ENCODE measurements at regions not wholly inside any gene's neighbourhood (a gene's known extent, or its start where the extent isn't known, plus 50 kb on each side); places are given as distances from the start of the nearest gene placed in this dataset.
"Not testable (repeated sequence)": the region's sequence is repeated elsewhere in the genome, so short reads cannot be mapped to it uniquely, and the experiment has no call there.

- no peak for DNase-seq (ENCODE audit: low read depth)
Measured at GRCh38 chr18:62629031-62629430, 86.3 kb upstream of the PHLPP1 start.

DNA sequence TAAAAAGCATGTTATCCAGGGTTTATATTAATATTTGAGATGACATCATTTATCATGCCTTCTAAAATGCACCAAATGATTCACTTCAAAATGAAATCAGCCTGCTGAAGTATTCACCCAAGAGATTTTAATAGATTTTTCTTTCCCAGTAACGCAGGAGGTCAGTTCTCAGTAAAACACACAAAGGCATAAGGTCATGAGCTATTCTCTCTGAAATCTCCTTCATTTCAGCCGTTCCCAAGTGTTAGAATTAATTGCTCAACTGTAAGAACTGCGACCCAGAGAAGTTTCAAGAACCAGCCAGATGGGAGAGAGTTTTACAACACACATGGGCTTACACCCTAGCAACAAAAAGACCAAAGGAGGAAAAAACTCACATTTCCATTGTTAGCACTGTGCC lies 84.2 kb upstream of the PHLPP1 start:
- DNase-seq (ENCODE audit: low read depth) = no peak

DNA sequence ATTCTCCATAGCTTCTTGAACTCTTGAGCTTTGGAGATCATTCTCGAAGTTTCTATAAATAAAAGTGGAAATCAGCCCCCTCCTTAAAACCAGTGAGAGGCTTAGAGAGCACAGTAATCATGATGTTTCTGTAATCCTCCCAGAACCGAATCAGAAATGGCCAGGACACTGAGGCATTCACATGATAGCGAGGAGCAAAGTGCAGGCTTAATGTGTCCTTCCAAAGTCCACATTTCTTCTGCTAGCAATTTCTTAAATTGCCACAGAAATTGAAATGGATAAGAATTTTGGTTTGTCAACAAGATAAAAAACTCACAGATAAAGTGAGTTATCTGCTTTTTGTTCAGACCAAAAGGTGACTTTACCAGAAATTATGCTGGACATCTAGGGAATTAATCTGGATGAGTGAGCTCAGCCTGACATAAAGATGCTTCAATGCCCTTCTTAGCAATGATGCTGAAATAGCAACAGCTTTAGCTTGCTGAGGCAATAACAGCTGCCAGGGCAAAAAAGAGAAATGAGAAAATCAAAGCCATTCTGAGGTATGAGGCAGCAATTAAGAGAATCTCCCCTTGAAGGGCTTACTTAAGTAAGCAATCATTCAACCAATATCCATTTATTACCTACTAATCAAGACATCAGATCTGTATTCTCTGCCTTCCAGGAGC lies 82.4 kb upstream of the PHLPP1 start:
- DNase-seq (ENCODE audit: low read depth) = no peak

DNA sequence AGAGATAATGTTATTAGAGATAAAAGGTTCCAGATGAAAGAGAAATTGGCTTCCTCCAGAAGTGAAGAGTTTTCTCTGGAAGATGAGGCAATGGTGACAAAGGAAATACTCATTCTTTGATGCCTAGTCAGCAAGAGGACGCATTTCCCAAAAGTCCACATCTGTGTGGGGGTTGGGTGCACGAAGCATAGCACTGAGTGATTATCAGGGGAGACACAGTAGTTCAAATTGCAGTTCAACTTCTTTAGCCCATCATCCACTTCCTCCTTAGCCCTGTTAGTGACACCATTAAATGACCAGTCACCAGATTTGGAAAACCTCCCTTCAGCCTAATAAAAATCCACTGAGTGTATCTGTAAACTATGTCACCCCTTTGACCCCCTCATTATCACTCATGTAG lies 80.9 kb upstream of the PHLPP1 start:
- DNase-seq (ENCODE audit: low read depth) = no peak

DNA sequence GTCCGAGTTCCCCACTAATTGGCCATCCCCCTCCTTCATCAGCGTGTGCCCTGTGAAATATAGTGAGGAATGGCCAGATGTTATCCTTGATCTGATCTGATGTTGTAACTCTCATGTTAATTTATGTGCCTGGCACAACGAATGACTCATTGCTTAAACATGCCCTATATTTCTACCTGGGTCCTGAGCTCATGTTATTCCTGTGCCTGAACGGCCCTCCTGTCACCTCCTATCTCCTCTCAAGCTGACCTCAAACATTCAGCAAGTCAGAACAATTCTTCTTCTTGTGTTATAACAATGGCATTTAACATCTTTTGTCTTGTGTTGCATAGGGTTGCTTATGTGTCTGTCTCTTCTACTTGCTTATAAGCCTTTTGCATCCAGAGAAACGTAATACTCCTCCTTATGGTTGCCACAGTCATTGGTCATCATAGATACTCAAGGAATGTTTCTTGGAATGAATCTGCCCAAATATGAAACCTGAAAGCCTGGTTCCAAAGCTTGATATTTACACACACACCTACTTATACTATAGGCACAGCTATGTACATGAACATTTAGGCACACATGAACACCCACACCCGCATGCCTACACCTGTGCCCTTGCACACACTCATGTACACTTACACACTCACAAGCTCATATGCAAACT lies 80.2 kb upstream of the PHLPP1 start:
- DNase-seq (ENCODE audit: low read depth) = no peak

DNA sequence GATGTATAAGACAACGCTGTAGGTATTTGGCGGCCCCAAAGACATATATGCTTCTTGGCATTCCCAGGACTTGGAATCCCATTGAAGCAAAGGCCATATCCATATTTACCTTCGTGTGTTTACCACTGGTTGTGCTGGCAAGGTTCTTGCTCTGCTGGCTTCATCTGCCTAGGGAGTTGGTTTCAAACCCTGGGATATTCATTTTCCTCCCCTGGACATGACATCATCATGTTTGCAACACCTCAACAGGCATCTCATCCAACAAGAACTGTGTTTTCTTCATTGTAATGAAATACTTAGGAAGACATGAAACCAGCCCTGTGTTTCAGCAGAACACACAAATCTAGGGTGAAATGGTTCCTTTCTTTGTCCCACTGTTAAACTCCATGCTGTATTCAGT lies 77.9 kb upstream of the PHLPP1 start:
- no peak for DNase-seq (ENCODE audit: low read depth)

DNA sequence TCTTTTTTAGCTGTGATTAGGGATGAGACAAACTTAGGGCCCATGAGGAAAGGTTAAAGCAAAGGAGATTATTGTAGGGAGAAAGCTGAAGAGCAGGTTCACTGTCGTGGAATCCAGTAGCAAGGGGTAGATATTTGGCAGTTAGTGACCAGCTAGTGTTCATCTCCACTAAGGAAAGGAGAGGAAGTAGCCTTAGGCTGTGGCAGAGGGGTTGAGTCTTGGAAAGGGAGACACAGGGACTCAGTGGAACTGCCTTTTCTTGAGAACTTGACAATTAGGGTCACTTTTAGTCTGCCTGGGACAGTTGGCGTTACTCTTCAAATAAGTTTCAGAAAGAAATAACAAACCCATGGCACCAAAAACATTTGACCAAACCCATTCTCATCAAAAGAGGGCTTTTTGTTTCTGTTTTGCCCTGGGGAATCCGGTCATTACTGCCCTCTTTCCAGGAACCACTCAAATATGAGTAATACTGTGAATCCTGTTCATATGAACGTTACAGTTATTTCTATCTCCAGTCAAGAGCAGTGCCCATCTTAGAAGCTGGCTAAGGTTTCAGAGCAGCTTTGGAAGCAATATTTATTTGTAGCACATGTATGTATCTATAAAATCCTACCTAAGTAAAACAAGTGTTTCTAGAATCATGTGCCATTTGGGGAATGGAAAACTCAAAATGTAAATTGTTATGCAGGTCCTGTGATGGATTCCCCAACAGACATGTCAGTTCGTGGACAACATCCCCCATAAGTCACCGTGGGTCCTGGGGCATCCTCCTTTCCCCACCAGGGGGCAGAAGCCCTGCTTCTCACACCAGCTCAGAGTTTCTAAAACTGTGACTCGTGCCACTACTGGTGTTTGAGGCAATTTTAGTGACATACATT lies 77.3 kb upstream of the PHLPP1 start:
- DNase-seq (ENCODE audit: low read depth) = peak; percentile 29

DNA sequence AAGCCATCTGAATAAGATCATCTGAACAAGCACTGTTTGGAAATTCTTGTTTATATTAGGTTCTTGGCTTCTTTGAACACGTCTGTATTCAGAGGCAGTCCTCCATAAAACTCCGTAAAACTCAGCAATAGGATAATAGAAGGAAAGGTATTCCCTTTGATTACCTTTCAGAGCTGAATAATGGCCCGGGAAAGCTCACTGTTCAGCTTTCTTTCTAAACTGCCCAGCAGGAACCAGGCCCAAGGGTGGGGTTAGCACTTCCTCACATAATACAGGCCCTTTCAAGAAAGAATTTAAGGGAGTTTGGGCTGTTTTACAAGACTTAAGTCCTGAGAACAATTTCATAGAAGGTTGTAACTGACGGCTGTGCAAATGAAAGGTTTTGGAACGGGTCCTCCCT lies 72.2 kb upstream of the PHLPP1 start:
- DNase-seq (ENCODE audit: low read depth) = no peak

GRCh38 chr18:62644773-62645172 lies 70.6 kb upstream of the PHLPP1 start:
- no peak for DNase-seq (ENCODE audit: low read depth)

- no peak for DNase-seq (ENCODE audit: low read depth)
Measured at GRCh38 chr18:62647179-62647578, 68.2 kb upstream of the PHLPP1 start.

DNA sequence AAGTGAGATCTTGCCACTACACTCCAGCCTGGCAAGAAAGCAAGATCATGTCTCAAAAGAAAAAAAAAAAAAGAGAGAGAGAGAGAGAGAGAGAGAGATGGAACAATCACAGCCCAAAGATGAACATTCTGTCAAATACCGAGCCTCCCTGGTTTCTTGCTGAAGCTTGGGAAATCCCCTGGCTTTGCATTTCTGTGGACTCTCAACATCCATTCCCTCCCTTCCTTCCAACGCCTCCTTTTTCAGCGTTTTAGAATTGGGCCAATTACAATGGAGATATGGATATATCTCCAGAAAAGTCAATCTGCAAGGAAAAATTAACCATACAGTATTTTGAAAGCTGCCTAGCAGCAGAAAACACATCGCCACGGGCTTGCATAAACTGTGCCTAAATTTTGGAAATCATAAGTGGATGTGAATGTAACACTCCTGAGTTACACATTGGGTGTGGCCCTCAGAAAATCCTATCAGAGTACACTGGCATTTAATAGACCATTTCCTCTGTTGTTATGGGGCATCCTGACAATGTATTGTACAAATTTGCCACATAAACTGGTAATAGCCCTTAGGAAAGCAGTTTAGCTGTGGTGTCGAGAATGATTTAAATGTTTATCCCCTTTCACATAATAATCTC lies 67.2 kb upstream of the PHLPP1 start:
- DNase-seq (ENCODE audit: low read depth) = no peak

DNA sequence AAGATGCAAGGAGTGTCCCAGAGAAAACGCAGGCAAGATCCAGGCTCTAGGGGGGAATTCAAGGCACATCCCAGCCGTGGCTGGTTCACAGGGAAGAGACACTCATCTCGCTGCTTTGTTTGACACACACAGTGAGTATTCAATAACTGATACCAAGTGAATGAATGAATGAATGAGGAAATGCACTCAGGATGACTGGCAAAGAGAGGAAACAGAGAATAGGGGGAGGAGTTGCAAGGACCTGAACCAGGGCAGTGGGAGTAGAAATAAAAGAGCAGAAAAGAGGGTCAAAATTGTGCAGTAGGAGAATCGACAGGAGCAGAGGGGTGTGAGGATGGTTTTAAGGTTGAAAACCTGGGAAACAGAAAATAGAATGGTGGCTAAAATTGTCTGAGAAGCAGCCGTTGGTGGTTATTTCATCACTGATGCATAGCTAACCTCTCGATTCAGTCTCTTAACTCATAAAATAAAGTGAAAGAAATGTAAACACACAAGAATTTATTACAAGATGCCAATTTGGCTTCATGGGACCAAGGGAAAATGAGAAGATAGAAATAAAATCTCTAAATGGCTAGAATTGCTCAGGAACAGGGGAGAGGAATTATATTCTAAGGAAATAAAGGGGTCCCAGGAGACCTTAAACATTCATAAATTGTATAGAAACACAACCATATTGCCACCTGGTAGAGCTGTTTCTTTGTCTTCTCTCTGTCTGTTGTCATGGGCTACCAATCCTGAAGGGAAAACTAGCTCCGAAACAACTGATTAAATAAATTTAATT lies 63.9 kb upstream of the PHLPP1 start:
- DNase-seq (ENCODE audit: low read depth) = no peak

GRCh38 chr18:62652057-62652629 lies 63.2 kb upstream of the PHLPP1 start:
- not testable (repeated sequence) for DNase-seq (ENCODE audit: low read depth)

GRCh38 chr18:62655520-62656219 lies 59.7 kb upstream of the PHLPP1 start:
- no peak for DNase-seq (ENCODE audit: low read depth)

GRCh38 chr18:62658028-62658427 lies 57.3 kb upstream of the PHLPP1 start:
- no peak for DNase-seq (ENCODE audit: low read depth)

- DNase-seq (ENCODE audit: low read depth) = no peak
Measured at GRCh38 chr18:62659698-62660097, 55.6 kb upstream of the PHLPP1 start.

GRCh38 chr18:62660691-62661090 lies 54.6 kb upstream of the PHLPP1 start:
- no peak for DNase-seq (ENCODE audit: low read depth)

DNA sequence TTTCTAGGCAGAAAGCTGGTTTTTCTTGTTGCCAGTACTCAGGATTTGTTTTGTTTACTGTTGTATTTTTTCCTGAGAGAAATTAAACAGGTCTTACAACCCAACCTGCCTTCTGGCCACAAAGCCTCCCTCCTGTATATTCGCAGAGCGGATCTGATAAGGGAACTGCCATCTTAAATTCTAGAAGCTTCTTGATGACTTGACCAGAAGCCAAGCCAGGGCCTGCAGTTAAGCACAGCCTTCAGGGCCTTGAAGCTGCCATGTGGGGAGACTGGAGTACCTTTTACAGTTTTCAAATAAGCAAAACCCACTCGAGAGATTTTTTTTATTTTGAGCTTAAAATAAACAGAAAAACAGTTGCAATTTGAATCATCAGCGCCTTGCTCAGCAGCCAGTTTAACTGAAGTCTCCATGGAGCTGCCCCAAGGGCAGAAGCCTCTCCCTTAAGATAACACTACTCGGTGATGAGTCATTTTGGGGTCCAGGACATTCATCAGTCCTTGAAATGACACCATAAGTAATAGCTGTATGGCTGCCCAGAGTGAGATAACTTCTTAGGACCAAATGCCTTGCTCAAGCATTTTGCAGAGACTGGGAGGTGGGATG lies 51.5 kb upstream of the PHLPP1 start:
- no peak for DNase-seq (ENCODE audit: low read depth)

DNA sequence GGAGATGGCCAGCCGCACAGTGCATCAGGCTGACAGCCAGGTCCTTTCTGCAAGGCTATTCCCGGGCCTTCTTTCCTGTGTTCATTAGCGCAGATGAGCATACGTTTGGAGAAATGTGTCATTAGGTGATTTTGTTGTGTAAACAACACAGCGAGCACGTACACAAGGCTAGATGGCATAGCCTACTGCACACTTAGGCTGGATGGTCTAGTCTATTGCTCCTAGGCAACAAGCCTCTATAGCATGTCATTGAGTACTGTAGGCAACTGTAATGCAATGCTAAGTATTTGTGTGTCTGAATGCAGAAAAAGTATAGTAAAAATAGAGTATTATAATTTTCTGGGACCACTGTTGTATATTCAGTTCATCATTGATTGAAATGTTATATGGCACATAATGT lies 50.9 kb upstream of the PHLPP1 start:
- no peak for DNase-seq (ENCODE audit: low read depth)

- no peak for DNase-seq (ENCODE audit: low read depth)
Measured at GRCh38 chr18:62665188-62665587, 50.2 kb upstream of the PHLPP1 start.

Data from T follicular helper cell (primary cell).